Bronchial epithelial cell (primary cell): ENCODE measurements at regions not wholly inside any gene's neighbourhood (a gene's known extent, or its start where the extent isn't known, plus 50 kb on each side); places are given as distances from the start of the nearest gene placed in this dataset.

Source experiments
- DNase-seq: peaks from one replicate; pipeline ENCODE4 v3.0.0-alpha.2; 2010; ENCODE audit warnings: low read depth
- FAIRE-seq: peaks from 2 replicates; lab custom pipeline; 2011; peaks lifted over from hg19 to GRCh38; lab: Jason Lieb, UNC
- H3K27me3 ChIP-seq: 2 replicates; pipeline ENCODE4 v1.5.1; 2011; ENCODE audit warnings: low read length; ENCODE audit not compliant: control insufficient read depth, insufficient read depth
- H3K36me3 ChIP-seq: 2 replicates; pipeline ENCODE4 v1.5.1; 2011; ENCODE audit warnings: low read length; ENCODE audit not compliant: control insufficient read depth, insufficient read depth
- H3K4me3 ChIP-seq: 2 replicates; pipeline ENCODE4 v1.5.1; 2011; ENCODE audit warnings: mild to moderate bottlenecking, low read depth, low read length, control low read depth
- CTCF ChIP-seq: IDR thresholded peaks from 2 replicates; pipeline ENCODE4 v1.5.1; 2011; ENCODE audit warnings: mild to moderate bottlenecking, moderate library complexity, low read length, control low read depth, inconsistent platforms; ENCODE audit not compliant: insufficient read depth, severe bottlenecking

GRCh38 chr6:96276305-96276704 lies 245.3 kb upstream of the UFL1 start:
- Histone ChIP-seq H3K36me3 (no peaks in the 10 kb centered on the region), H3K27me3 (no peaks in the 10 kb centered on the region), H3K4me3 (no peak overlapping the region)
- TF ChIP-seq CTCF: no peak
- FAIRE-seq (no peak), DNase-seq (no peak)

- FAIRE-seq: no peak
- H3K4me3 ChIP-seq: no peak overlapping the region
Measured at GRCh38 chr6:96276856-96277255, 244.8 kb upstream of the UFL1 start.

GRCh38 chr6:96279084-96279483 lies 242.5 kb upstream of the UFL1 start:
- Histone ChIP-seq H3K36me3 (no peaks in the 10 kb centered on the region), H3K27me3 (no peaks in the 10 kb centered on the region), H3K4me3 (no peak overlapping the region)
- TF ChIP-seq CTCF: no peak
- DNase-seq: no peak
- no peak for FAIRE-seq

More at GRCh38 chr6:96276856-96277255, 244.8 kb upstream of the UFL1 start:
- Histone ChIP-seq H3K36me3 (no peaks in the 10 kb centered on the region), H3K27me3 (no peaks in the 10 kb centered on the region)
- no peak for DNase-seq
- no peak for TF ChIP-seq CTCF

- Histone ChIP-seq H3K4me3 (no peak overlapping the region), H3K36me3 (no peaks in the 10 kb centered on the region), H3K27me3 (no peaks in the 10 kb centered on the region)
- DNase-seq (no peak), FAIRE-seq (no peak)
- no peak for TF ChIP-seq CTCF
Measured at GRCh38 chr6:96286503-96286902, 235.1 kb upstream of the UFL1 start.

GRCh38 chr6:96299525-96299924 lies 222.1 kb upstream of the UFL1 start:
- DNase-seq (no peak), FAIRE-seq (no peak)
- Histone ChIP-seq H3K27me3 (no peaks in the 10 kb centered on the region), H3K4me3 (no peak overlapping the region), H3K36me3 (no peaks in the 10 kb centered on the region)
- no peak for TF ChIP-seq CTCF

- FAIRE-seq (no peak), DNase-seq (no peak)
- no peak for TF ChIP-seq CTCF
Measured at GRCh38 chr6:96301023-96301422, 220.6 kb upstream of the UFL1 start.

More at GRCh38 chr6:96301023-96301422, 220.6 kb upstream of the UFL1 start:
- no peaks in the 10 kb centered on the region for H3K27me3 ChIP-seq
- H3K36me3 ChIP-seq: no peaks in the 10 kb centered on the region
- no peak overlapping the region for H3K4me3 ChIP-seq
